ENCODE measurements at regions not wholly inside any gene's neighbourhood (a gene's known extent, or its start where the extent isn't known, plus 50 kb on each side); places are given as distances from the start of the nearest gene placed in this dataset.

- Histone ChIP-seq H3K79me2 (ENCODE audit: insufficient read depth, low read length) (no peaks in the 10 kb centered on the region), H3K4me3 (ENCODE audit: low read depth, low read length, poor library complexity, severe bottlenecking) (no peak overlapping the region), H3K4me2 (ENCODE audit: low read length) (no peak overlapping the region), H3K27me3 (ENCODE audit: insufficient read depth, low read length) (no peaks in the 10 kb centered on the region), H3F3A (ENCODE audit: insufficient read depth, low read length) (no peaks in the 10 kb centered on the region), H4K20me1 (ENCODE audit: insufficient read depth, low read length) (no peaks in the 10 kb centered on the region), H2AFZ (ENCODE audit: low read length) (no peak overlapping the region), H3K4me1 (ENCODE audit: insufficient read depth, low read length, severe bottlenecking) (no peaks in the 10 kb centered on the region), H3K9ac (ENCODE audit: low read length) (no peak overlapping the region), H3K36me3 (ENCODE audit: insufficient read depth, low read length) (no peaks in the 10 kb centered on the region), H3K9me3 (ENCODE audit: low read length) (no peaks in the 10 kb centered on the region), H3K27ac (ENCODE audit: low read depth, low read length, poor library complexity, severe bottlenecking) (no peak overlapping the region), H3K9me2 (ENCODE audit: low read depth, low read length) (no peaks in the 10 kb centered on the region)
- TF ChIP-seq CTCF (IDR thresholded peaks at IDR 0.05; ENCODE audit: low read length) (no peak), EZH2 (IDR thresholded peaks at IDR 0.05; ENCODE audit: borderline replicate concordance, low read length) (no peak)
Measured at GRCh38 chr3:164200053-164200823, 878.1 kb downstream of the SI start.

- Histone ChIP-seq H3K27ac (ENCODE audit: low read depth, low read length, poor library complexity, severe bottlenecking) (no peak overlapping the region), H3K4me3 (ENCODE audit: low read depth, low read length, poor library complexity, severe bottlenecking) (no peak overlapping the region), H3K9me3 (ENCODE audit: low read length) (no peaks in the 10 kb centered on the region)
Measured at GRCh38 chr3:164196477-164196876, 881.8 kb downstream of the SI start.

GRCh38 chr3:164194842-164195241, 883.5 kb downstream of the SI start:
- Histone ChIP-seq H3K4me3 (ENCODE audit: low read depth, low read length, poor library complexity, severe bottlenecking) (no peak overlapping the region), H3K9me2 (ENCODE audit: low read depth, low read length) (no peaks in the 10 kb centered on the region), H3F3A (ENCODE audit: insufficient read depth, low read length) (no peaks in the 10 kb centered on the region), H2AFZ (ENCODE audit: low read length) (no peak overlapping the region), H3K9me3 (ENCODE audit: low read length) (no peaks in the 10 kb centered on the region), H3K27ac (ENCODE audit: low read depth, low read length, poor library complexity, severe bottlenecking) (no peak overlapping the region), H3K9ac (ENCODE audit: low read length) (no peak overlapping the region), H3K4me1 (ENCODE audit: insufficient read depth, low read length, severe bottlenecking) (no peaks in the 10 kb centered on the region), H4K20me1 (ENCODE audit: insufficient read depth, low read length) (no peaks in the 10 kb centered on the region), H3K4me2 (ENCODE audit: low read length) (no peak overlapping the region), H3K27me3 (ENCODE audit: insufficient read depth, low read length) (no peaks in the 10 kb centered on the region), H3K79me2 (ENCODE audit: insufficient read depth, low read length) (no peaks in the 10 kb centered on the region), H3K36me3 (ENCODE audit: insufficient read depth, low read length) (no peaks in the 10 kb centered on the region)
- TF ChIP-seq CTCF (IDR thresholded peaks at IDR 0.05; ENCODE audit: low read length): 0 out of 2 replicates have a peak, but pooled peaks have one; percentile 6
- TF ChIP-seq EZH2 (IDR thresholded peaks at IDR 0.05; ENCODE audit: borderline replicate concordance, low read length): no peak

More at GRCh38 chr3:164196477-164196876, 881.8 kb downstream of the SI start:
- Histone ChIP-seq H3K9ac (ENCODE audit: low read length) (no peak overlapping the region), H3K4me1 (ENCODE audit: insufficient read depth, low read length, severe bottlenecking) (no peaks in the 10 kb centered on the region), H3F3A (ENCODE audit: insufficient read depth, low read length) (no peaks in the 10 kb centered on the region), H4K20me1 (ENCODE audit: insufficient read depth, low read length) (no peaks in the 10 kb centered on the region), H3K4me2 (ENCODE audit: low read length) (no peak overlapping the region), H3K36me3 (ENCODE audit: insufficient read depth, low read length) (no peaks in the 10 kb centered on the region), H2AFZ (ENCODE audit: low read length) (no peak overlapping the region), H3K27me3 (ENCODE audit: insufficient read depth, low read length) (no peaks in the 10 kb centered on the region), H3K79me2 (ENCODE audit: insufficient read depth, low read length) (no peaks in the 10 kb centered on the region), H3K9me2 (ENCODE audit: low read depth, low read length) (no peaks in the 10 kb centered on the region)
- TF ChIP-seq CTCF (IDR thresholded peaks at IDR 0.05; ENCODE audit: low read length): no peak
- TF ChIP-seq EZH2 (IDR thresholded peaks at IDR 0.05; ENCODE audit: borderline replicate concordance, low read length): no peak
